Thyroid gland (tissue), 4 donors: ENCODE measurements at regions not wholly inside any gene's neighbourhood (a gene's known extent, or its start where the extent isn't known, plus 50 kb on each side); places are given as distances from the start of the nearest gene placed in this dataset.

Experiments used
- CTCF ChIP-seq, 6 experiments: fragments of 200-600 bp in 3 of 6; fragments of 450-650 bp in 3 of 6; sonication (generic) in 3 of 6; IDR thresholded peaks; one replicate each; pipeline ENCODE4 v1.5.1; 2016 to 2019; ENCODE audit warnings: antibody characterized with exemption in 6 of 6, mild to moderate bottlenecking in 2 of 6, inconsistent platforms in 1 of 6, moderate library complexity in 1 of 6
- POLR2A ChIP-seq, 2 donors: fragments of 450-650 bp; IDR thresholded peaks; one replicate each; pipeline ENCODE4 v1.6.1; 2017; ENCODE audit warnings: antibody characterized with exemption in 2 of 2, mild to moderate bottlenecking in 2 of 2, moderate library complexity in 1 of 2

GRCh38 chr3:26018889-26019288 lies 229.0 kb downstream of the OXSM start:
- TF ChIP-seq CTCF (IDR thresholded peaks at IDR 0.05) = no peak
- TF ChIP-seq POLR2A (IDR thresholded peaks at IDR 0.05) = no peak
